Effector memory CD4-positive, alpha-beta T cell (primary cell): ENCODE measurements at regions not wholly inside any gene's neighbourhood (a gene's known extent, or its start where the extent isn't known, plus 50 kb on each side); places are given as distances from the start of the nearest gene placed in this dataset.

ENCODE experiments used
- DNase-seq, 3 donors: peaks; one replicate each; pipeline ENCODE4 v3.0.0-alpha.2; 2020
- H3K27ac ChIP-seq: 2 replicates; pipeline ENCODE4 v1.7.0; 2013; ENCODE audit warnings: mild to moderate bottlenecking, low read length, moderate library complexity; ENCODE audit not compliant: insufficient read depth, poor library complexity, severe bottlenecking
- H3K27me3 ChIP-seq: replicated peaks from 2 replicates; pipeline ENCODE4 v1.7.0; 2013; ENCODE audit warnings: mild to moderate bottlenecking, low read length; ENCODE audit not compliant: insufficient read depth, control insufficient read depth, poor library complexity, severe bottlenecking
- H3K36me3 ChIP-seq: 2 replicates; pipeline ENCODE4 v1.7.0; 2013; ENCODE audit warnings: mild to moderate bottlenecking, low read length, moderate library complexity; ENCODE audit not compliant: control insufficient read depth, insufficient read depth
- H3K4me1 ChIP-seq: 2 replicates; pipeline ENCODE4 v1.7.0; 2013; ENCODE audit warnings: low read length, mild to moderate bottlenecking; ENCODE audit not compliant: control insufficient read depth, insufficient read depth, poor library complexity, severe bottlenecking
- H3K4me3 ChIP-seq: 2 replicates; pipeline ENCODE4 v1.7.0; 2013; ENCODE audit warnings: low read length, low read depth, mild to moderate bottlenecking; ENCODE audit not compliant: insufficient read depth, poor library complexity, severe bottlenecking
- H3K9me3 ChIP-seq: 2 replicates; pipeline ENCODE4 v1.7.0; 2013; ENCODE audit warnings: mild to moderate bottlenecking, low read length, moderate library complexity; ENCODE audit not compliant: control insufficient read depth

DNA sequence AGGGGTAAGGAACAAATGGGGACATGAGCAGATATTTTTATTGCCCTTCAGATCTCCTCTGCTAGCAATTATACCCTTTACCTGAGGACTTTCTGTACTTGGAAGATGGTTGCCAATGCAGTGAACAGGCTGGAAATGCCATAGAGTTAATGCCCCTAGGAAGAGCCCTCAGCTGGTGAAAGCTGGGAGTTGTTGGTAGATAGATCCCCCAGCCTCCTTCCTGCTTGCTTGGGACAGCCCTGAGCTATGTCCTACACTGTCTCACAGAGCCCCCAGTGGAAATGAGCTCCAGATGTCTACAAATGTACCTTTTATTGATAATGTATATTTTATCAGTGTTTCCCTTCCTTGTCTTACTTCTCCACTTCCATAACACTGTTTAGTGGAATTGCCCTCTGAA, 87.6 kb upstream of the PAK5 start:
- no peak for DNase-seq
- Histone ChIP-seq H3K4me1 (no peaks in the 10 kb centered on the region), H3K4me3 (no peak overlapping the region), H3K9me3 (no peaks in the 10 kb centered on the region), H3K36me3 (no peaks in the 10 kb centered on the region), H3K27me3 (no peaks in the 10 kb centered on the region), H3K27ac (no peak overlapping the region)

DNA sequence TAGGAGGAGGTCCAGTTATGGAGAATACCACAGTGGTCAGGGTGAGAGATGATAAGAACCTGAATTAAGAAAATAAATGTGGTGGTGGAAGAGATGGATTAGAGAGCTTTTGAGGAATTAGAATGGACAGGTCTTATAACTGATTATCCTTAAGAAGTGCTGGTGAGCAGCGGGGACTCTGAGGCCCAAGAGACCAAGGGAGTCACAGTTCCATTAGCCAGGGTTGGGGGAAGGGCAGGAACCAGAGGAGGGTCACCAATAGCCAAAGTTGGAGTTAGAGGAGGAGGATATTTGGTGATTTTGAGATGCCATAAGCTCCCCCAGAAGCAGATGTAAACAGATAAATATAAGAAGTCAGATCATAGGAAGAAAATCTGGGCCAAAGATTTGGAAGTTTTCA, 87.1 kb upstream of the PAK5 start:
- Histone ChIP-seq H3K27me3 (no peaks in the 10 kb centered on the region), H3K4me3 (no peak overlapping the region), H3K4me1 (no peaks in the 10 kb centered on the region), H3K36me3 (no peaks in the 10 kb centered on the region), H3K27ac (no peak overlapping the region), H3K9me3 (no peaks in the 10 kb centered on the region)
- DNase-seq, result no peak

DNA sequence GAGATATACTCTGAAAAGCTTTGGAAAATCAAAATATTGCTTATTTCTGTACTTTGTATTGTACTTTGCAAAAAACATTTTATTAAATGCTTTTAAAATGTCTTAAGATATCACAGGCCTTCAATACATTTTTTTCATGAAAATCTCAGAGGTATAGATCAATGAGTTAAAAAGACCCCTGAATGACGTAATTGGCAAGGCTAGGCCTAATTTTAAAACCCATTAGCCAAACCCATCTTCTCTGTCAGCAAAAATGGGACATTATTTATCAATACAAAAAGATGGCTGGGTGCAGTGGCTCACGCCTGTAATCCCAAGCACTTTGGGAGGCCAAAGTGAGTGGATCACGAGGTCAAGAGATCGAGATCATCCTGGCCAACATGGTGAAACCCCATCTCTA, 84.8 kb upstream of the PAK5 start:
- no peak overlapping the region for H3K27ac ChIP-seq
- H3K27me3 ChIP-seq, result no peaks in the 10 kb centered on the region
- no peaks in the 10 kb centered on the region for H3K36me3 ChIP-seq
- H3K9me3 ChIP-seq, result no peaks in the 10 kb centered on the region
- no peak for DNase-seq
- H3K4me1 ChIP-seq, result no peaks in the 10 kb centered on the region
- H3K4me3 ChIP-seq, result no peak overlapping the region

DNA sequence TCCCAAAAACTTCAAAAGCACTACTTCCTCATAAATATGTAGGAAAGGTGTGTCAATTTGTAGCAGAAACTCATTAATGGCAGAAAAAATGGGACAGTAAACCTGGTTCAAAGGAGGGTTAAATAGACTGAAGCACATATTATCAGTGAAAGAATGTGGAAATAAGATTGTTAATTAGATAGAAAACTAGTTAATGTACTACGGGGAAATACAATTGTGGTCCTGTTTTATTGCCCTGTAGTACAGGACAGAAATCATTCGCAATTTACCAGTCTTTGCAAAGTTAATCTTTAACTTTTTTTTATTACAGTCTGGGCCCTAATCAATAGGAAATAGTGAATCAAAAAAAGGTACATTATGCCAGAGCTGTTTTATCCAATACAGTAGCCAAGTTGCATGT, 82.0 kb upstream of the PAK5 start:
- Histone ChIP-seq H3K9me3 (no peaks in the 10 kb centered on the region), H3K36me3 (no peaks in the 10 kb centered on the region), H3K4me1 (no peaks in the 10 kb centered on the region), H3K4me3 (no peak overlapping the region), H3K27ac (no peak overlapping the region), H3K27me3 (no peaks in the 10 kb centered on the region)
- DNase-seq, result no peak

DNA sequence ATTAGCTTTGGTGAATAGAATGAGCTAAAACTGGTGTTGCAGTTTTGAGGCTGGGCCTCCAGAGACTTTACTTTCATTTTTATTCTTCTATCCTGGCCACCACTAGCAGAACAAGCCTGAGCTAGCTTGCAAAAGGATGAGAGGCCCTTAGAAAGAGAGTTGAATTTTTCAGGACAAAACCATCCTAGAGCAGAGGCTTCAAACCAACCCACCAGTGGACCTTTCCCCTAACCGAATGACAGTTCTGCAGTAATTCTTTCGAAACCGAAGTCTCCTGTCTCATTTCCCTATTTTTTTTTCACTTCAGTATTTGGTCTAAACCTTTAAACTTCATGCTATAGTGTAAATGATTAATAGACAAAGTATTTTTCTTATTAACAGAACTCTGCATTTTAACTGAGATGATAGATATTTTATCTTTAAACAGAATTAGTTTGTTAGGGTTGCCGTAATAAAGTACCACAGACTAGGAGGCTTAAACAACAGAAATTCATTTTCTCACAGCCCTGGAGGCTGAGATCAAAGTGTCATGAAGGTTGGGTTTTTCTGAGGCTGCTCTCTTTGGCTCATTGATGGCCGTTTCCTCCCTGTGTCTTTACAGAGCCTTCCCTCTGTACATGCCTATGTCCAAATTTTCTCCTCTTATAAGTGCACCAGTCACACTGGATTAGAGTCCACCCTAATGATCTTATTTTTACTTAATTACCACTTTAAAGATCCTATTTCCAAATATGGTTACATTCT, 80.6 kb upstream of the PAK5 start:
- no peak for DNase-seq
- no peaks in the 10 kb centered on the region for H3K4me1 ChIP-seq
- no peak overlapping the region for H3K27ac ChIP-seq
- H3K9me3 ChIP-seq, result no peaks in the 10 kb centered on the region
- no peaks in the 10 kb centered on the region for H3K36me3 ChIP-seq
- H3K27me3 ChIP-seq, result no peaks in the 10 kb centered on the region
- H3K4me3 ChIP-seq, result no peak overlapping the region

DNA sequence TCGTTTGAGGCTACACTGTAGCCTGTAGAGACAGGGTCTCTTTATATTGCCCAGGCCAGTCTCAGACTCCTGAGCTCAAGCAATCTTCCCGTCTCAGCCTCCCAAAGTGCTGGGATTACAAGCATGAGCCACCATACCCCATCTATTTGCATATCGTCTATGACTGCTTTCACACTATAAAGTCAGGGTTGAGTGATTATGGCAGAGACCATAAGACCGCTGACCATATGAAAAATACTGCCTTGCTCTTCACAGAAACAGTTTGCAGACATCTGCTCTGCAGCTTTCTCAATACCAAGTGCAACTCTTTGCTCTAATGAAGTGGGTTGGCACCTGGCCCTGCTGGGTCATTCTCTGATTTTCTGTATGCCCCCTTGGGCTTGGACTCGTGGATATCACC, 79.5 kb upstream of the PAK5 start:
- no peak for DNase-seq
- H3K27me3 ChIP-seq, result no peaks in the 10 kb centered on the region
- H3K4me1 ChIP-seq, result no peaks in the 10 kb centered on the region
- H3K27ac ChIP-seq, result no peak overlapping the region
- no peak overlapping the region for H3K4me3 ChIP-seq
- no peaks in the 10 kb centered on the region for H3K36me3 ChIP-seq
- H3K9me3 ChIP-seq, result no peaks in the 10 kb centered on the region

DNA sequence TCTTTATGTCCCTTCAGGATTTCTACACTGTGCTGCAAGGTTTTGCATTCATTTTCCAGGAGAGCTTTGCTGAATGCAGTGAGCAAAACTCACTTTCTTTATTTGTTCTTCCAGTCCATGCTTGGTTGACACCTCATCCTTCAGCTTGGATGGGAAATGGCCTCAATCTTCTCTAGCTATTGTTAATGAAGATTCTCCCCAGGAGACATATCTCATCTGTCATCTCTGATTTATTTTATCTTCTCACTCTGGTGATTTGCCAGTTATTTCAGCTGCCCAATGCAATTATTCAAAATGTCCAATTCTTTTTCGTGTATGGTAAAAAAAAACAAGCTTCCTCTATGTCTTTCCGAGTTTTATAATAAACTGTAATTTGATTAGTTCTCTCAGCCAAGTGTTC, 77.9 kb upstream of the PAK5 start:
- DNase-seq, result no peak
- H3K36me3 ChIP-seq, result no peaks in the 10 kb centered on the region
- no peak overlapping the region for H3K4me3 ChIP-seq
- H3K4me1 ChIP-seq, result no peaks in the 10 kb centered on the region
- no peak overlapping the region for H3K27ac ChIP-seq
- H3K9me3 ChIP-seq, result no peaks in the 10 kb centered on the region
- H3K27me3 ChIP-seq, result no peaks in the 10 kb centered on the region

DNA sequence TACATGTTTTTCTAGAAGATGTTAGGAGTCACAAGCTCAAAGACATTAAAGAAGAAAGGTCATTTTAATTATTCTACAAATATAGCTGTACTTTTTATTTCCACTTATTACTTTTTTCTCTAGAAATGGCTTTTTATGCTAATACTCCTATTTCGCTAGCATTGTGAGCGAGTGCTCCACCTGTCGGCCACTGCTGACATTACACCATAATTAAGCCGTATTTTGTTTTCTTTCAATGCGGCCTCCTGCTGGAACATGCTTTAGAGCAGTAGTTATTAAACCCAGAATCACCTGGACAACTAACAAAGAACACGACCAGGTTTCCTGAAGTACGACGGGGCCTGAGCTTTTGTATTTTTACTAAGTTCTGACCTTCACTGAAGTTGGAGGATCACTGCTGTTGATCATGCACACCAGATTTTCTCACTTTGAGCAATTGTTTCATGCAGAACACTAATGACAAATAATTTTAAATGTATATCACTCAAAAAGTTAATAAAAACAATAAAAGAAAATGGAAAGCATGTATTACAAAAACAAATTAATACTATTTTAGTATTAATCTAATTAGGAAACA, 74.1 kb upstream of the PAK5 start:
- peak in 1 of 3 donors; percentile 1 for DNase-seq
- no peaks in the 10 kb centered on the region for H3K27me3 ChIP-seq
- H3K27ac ChIP-seq, result no peak overlapping the region
- H3K9me3 ChIP-seq, result no peaks in the 10 kb centered on the region
- no peaks in the 10 kb centered on the region for H3K36me3 ChIP-seq
- H3K4me1 ChIP-seq, result no peaks in the 10 kb centered on the region
- H3K4me3 ChIP-seq, result no peak overlapping the region

DNA sequence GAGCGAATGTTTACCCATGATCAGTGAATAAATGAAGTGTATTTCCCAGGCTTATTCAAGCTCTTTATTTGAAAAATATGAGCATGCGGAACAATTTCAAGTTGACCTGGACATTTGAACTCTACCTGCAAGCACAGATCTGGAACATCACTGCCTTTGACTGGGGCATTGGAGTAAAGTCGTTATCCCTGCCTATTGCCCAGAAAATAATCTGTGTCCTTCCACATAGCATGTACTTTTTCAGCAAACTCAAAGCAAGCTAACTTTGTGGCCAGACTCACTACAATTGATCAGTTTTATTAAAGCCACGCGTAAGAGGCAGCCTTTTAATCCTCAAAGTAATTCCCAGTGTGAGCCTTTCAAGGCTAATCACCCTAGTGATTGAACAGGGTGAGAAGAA, 73.4 kb upstream of the PAK5 start:
- Histone ChIP-seq H3K27me3 (no peaks in the 10 kb centered on the region), H3K9me3 (no peaks in the 10 kb centered on the region), H3K27ac (no peak overlapping the region), H3K4me1 (no peaks in the 10 kb centered on the region), H3K4me3 (no peak overlapping the region), H3K36me3 (no peaks in the 10 kb centered on the region)
- DNase-seq, result no peak

DNA sequence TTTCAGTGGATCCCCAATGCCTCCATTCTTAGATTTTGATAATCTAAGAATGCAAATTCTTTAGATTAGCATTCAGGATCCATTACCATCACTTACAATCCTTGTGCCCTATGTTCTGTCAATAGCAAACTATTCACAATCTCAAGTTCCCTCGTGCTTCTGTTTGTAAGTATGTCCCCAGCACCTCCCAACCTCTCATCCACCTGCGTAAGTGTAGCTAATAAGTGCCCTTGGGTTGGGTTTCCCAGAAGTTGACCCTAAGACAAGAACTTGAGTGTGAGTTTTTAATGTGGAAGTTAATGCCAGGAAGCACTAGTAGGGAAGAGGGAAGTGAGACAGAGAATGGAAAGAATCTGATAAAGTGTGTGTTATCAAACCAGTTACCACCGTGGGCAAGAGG, 72.6 kb upstream of the PAK5 start:
- DNase-seq, result no peak
- Histone ChIP-seq H3K9me3 (no peaks in the 10 kb centered on the region), H3K27me3 (no peaks in the 10 kb centered on the region), H3K36me3 (no peaks in the 10 kb centered on the region), H3K27ac (no peak overlapping the region), H3K4me1 (no peaks in the 10 kb centered on the region), H3K4me3 (no peak overlapping the region)
